Caco-2 (cell line): ENCODE measurements at regions not wholly inside any gene's neighbourhood (a gene's known extent, or its start where the extent isn't known, plus 50 kb on each side); places are given as distances from the start of the nearest gene placed in this dataset.

ENCODE experiments used
- BruUV-seq: library from RNA; stranded (reverse); fragments of 400-500 nt; replicated peaks from 2 replicates; lab custom pipeline; 2021; lab: Mats Ljungman, UMichigan
- CTCF ChIA-PET: fragments of 300-600 bp; sonication (Branson Sonifier 250); formaldehyde crosslinking; loops from one replicate; lab custom pipeline; 2022; ENCODE audit warnings: antibody characterized with exemption; lab: Charles Lee
- POLR2A ChIA-PET: fragments of 300-600 bp; sonication (Branson Sonifier 250); formaldehyde crosslinking; loops from one replicate; lab custom pipeline; 2022; ENCODE audit warnings: antibody characterized with exemption; lab: Charles Lee
- DNase-seq, 2 experiments: peaks; one replicate each; pipeline versions ENCODE4 v3.0.0 to v3.0.0-alpha.2; 2020 to 2022
- H3K27me3 ChIP-seq: replicated peaks from 2 replicates; pipeline ENCODE4 v1.6.0; 2011; ENCODE audit warnings: low read length; ENCODE audit not compliant: control insufficient read depth, insufficient read depth
- H3K36me3 ChIP-seq: 2 replicates; pipeline ENCODE4 v1.5.1; 2011; ENCODE audit warnings: low read length; ENCODE audit not compliant: control insufficient read depth, insufficient read depth
- H3K4me1 ChIP-seq: fragments of 250-450 bp; sonication (Bioruptor Pico); 2 replicates; pipeline ENCODE4 v1.5.1; 2020; ENCODE audit warnings: mild to moderate bottlenecking
- H3K4me3 ChIP-seq: 2 replicates; pipeline ENCODE4 v1.5.1; 2011; ENCODE audit warnings: low read depth, mild to moderate bottlenecking, control low read depth, low read length
- H3K9me3 ChIP-seq: fragments of 250-450 bp; sonication (Bioruptor Pico); 2 replicates; pipeline ENCODE4 v1.5.1; 2020; ENCODE audit warnings: mild to moderate bottlenecking, moderate library complexity
- H3K27ac Mint-ChIP-seq: one replicate; pipeline ENCODE4 v1.8.0; 2022; ENCODE audit warnings: mixed read lengths; ENCODE audit not compliant: unreplicated experiment
- H3K27me3 Mint-ChIP-seq: one replicate; pipeline ENCODE4 v1.8.0; 2022; ENCODE audit warnings: mixed read lengths; ENCODE audit not compliant: insufficient read depth, unreplicated experiment
- H3K36me3 Mint-ChIP-seq: one replicate; pipeline ENCODE4 v1.8.0; 2022; ENCODE audit warnings: mild to moderate bottlenecking, mixed read lengths; ENCODE audit not compliant: insufficient read depth, unreplicated experiment
- H3K4me1 Mint-ChIP-seq: one replicate; pipeline ENCODE4 v1.8.0; 2022; ENCODE audit warnings: low read depth, mixed read lengths; ENCODE audit not compliant: unreplicated experiment
- H3K4me3 Mint-ChIP-seq: one replicate; pipeline ENCODE4 v1.8.0; 2022; ENCODE audit warnings: mild to moderate bottlenecking, moderate library complexity, mixed read lengths; ENCODE audit not compliant: unreplicated experiment
- H3K9me3 Mint-ChIP-seq: one replicate; pipeline ENCODE4 v1.8.0; 2022; ENCODE audit warnings: mixed read lengths; ENCODE audit not compliant: unreplicated experiment
- intact Hi-C: fragments of 100-400 bp; cut with micrococcal nuclease; formaldehyde crosslinking; loops from one replicate; pipeline ENCODE4 v1.10.0; 2022; ENCODE audit not compliant: unreplicated experiment
- TF ChIP-seq, protein P1 (sequence below), 2 experiments: fragments of 200-600 bp in 1 of 2; IDR thresholded peaks; 1 replicate in 1 of 2; 2 replicates in 1 of 2; pipeline versions ENCODE4 v1.5.1 to v1.8.0; 2011 to 2022; ENCODE audit warnings: antibody characterized with exemption in 1 of 2, control low read depth in 1 of 2, inconsistent platforms in 1 of 2, low read depth in 1 of 2, low read length in 1 of 2, mild to moderate bottlenecking in 1 of 2, moderate library complexity in 1 of 2; ENCODE audit not compliant: insufficient read depth in 1 of 2, severe bottlenecking in 1 of 2, unreplicated experiment in 1 of 2

DNA sequence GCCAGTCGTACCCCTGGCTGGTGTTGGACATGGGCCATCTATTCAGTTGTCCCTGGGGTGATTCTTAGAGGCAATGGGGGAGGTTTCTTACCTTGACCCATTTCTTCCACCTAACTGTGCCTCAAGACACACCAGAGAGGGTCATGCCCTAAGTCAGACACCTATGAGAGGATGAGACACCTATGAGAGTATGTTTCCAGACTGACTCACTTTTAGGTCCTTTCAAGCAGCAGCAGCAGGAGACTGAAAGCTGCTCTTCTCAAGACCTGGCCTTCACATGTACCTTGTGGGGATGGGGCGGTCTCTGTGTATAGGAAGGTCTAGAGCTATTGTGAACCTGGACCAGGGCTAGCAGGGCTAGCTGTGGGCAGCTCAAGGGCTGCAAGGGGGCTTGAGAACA lies 130.1 kb downstream of the TENT4A start:
- Histone ChIP-seq H3K27me3 (peaks cover 1% of the 10 kb centered on the region; the same call in 1 of the 2 replicates), H3K4me1 (no peaks in the 10 kb centered on the region), H3K36me3 (no peaks in the 10 kb centered on the region), H3K9me3 (no peaks in the 10 kb centered on the region), H3K4me3 (no peak overlapping the region)
- intact Hi-C loops = no loop called here
- TF ChIP-seq, protein P1, sequence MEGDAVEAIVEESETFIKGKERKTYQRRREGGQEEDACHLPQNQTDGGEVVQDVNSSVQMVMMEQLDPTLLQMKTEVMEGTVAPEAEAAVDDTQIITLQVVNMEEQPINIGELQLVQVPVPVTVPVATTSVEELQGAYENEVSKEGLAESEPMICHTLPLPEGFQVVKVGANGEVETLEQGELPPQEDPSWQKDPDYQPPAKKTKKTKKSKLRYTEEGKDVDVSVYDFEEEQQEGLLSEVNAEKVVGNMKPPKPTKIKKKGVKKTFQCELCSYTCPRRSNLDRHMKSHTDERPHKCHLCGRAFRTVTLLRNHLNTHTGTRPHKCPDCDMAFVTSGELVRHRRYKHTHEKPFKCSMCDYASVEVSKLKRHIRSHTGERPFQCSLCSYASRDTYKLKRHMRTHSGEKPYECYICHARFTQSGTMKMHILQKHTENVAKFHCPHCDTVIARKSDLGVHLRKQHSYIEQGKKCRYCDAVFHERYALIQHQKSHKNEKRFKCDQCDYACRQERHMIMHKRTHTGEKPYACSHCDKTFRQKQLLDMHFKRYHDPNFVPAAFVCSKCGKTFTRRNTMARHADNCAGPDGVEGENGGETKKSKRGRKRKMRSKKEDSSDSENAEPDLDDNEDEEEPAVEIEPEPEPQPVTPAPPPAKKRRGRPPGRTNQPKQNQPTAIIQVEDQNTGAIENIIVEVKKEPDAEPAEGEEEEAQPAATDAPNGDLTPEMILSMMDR (IDR thresholded peaks at IDR 0.05; ENCODE audit: insufficient read depth in 1 of 2, low read depth in 1 of 2, low read length in 1 of 2, severe bottlenecking in 1 of 2, unreplicated experiment in 1 of 2) = no peak
- peaks cover 11% of the 10 kb centered on the region for H3K27me3 Mint-ChIP-seq
- ChIA-PET POLR2A (no interaction called here), CTCF (no interaction called here)
- BruUV-seq = no TSS peak
- H3K4me3 Mint-ChIP-seq = no peak overlapping the region
- no peak for DNase-seq
- H3K27ac Mint-ChIP-seq = no peak overlapping the region
- no peaks in the 10 kb centered on the region for H3K4me1 Mint-ChIP-seq
- H3K9me3 Mint-ChIP-seq = no peaks in the 10 kb centered on the region
- H3K36me3 Mint-ChIP-seq = no peaks in the 10 kb centered on the region

DNA sequence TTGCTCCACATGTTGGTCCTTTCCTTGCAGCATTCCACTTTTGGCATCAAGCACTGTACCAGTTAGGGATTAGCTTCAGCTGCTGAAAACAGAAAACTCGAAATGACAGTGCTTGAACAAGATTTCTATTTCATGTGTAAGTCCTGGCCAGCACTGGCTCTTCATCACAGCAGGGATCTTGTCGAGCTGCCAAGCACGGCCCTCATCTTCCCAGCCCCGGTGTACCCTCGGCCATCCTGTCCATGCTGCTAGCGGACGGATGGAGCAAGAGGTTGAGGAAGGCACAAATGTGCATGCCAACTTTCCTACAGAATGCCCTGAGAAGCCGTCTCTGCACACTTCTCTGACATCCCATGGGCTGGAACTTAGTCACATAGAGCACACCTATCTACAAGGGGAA lies 130.6 kb downstream of the TENT4A start:
- no peak overlapping the region for H3K27ac Mint-ChIP-seq
- intact Hi-C loops = no loop called here
- Histone ChIP-seq H3K36me3 (no peaks in the 10 kb centered on the region), H3K4me3 (no peak overlapping the region), H3K27me3 (peaks cover 1% of the 10 kb centered on the region; the same call in 1 of the 2 replicates), H3K9me3 (no peaks in the 10 kb centered on the region), H3K4me1 (no peaks in the 10 kb centered on the region)
- no peaks in the 10 kb centered on the region for H3K4me1 Mint-ChIP-seq
- no TSS peak for BruUV-seq
- H3K36me3 Mint-ChIP-seq = no peaks in the 10 kb centered on the region
- no peak for DNase-seq
- TF ChIP-seq, protein P1 (IDR thresholded peaks at IDR 0.05; ENCODE audit: insufficient read depth in 1 of 2, low read depth in 1 of 2, low read length in 1 of 2, severe bottlenecking in 1 of 2, unreplicated experiment in 1 of 2) = no peak
- ChIA-PET CTCF (no interaction called here), POLR2A (no interaction called here)
- no peaks in the 10 kb centered on the region for H3K9me3 Mint-ChIP-seq
- H3K27me3 Mint-ChIP-seq = peaks cover 8% of the 10 kb centered on the region
- H3K4me3 Mint-ChIP-seq = no peak overlapping the region

DNA sequence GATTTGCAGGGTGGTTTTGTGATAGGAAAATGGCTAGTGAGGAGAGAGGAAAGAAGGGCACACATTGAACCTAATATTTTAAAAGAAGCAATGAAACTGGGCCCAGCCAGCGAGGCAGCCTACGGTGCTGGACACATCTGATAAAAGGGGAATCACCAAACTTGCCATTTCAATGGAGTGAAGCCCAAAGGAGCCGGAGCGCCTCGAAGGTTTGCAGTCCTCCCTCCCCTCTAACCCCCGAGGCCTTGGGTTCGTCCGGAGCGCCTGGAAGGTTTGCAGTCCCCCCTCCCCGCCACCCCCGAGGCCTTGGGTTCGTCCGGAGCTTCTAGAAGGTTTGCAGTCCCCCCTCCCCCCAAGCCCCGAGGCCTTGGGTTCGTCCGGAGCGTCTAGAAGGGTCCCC lies 132.6 kb downstream of the TENT4A start:
- no peak for DNase-seq
- Histone ChIP-seq H3K4me1 (no peaks in the 10 kb centered on the region), H3K4me3 (no peak overlapping the region), H3K27me3 (peaks cover 1% of the 10 kb centered on the region; the same call in 1 of the 2 replicates), H3K36me3 (no peaks in the 10 kb centered on the region), H3K9me3 (no peaks in the 10 kb centered on the region; the same call in 1 of the 2 replicates)
- no peaks in the 10 kb centered on the region for H3K4me1 Mint-ChIP-seq
- intact Hi-C loops = no loop called here
- no peaks in the 10 kb centered on the region for H3K36me3 Mint-ChIP-seq
- no peaks in the 10 kb centered on the region for H3K9me3 Mint-ChIP-seq
- TF ChIP-seq, protein P1 (IDR thresholded peaks at IDR 0.05; ENCODE audit: insufficient read depth in 1 of 2, low read depth in 1 of 2, low read length in 1 of 2, severe bottlenecking in 1 of 2, unreplicated experiment in 1 of 2) = no peak
- no peak overlapping the region for H3K4me3 Mint-ChIP-seq
- peaks cover 9% of the 10 kb centered on the region for H3K27me3 Mint-ChIP-seq
- no peak overlapping the region for H3K27ac Mint-ChIP-seq
- POLR2A ChIA-PET = no interaction called here
- no TSS peak for BruUV-seq
- CTCF ChIA-PET = no interaction called here
